Upper lobe of left lung (tissue), 6 donors: ENCODE measurements at regions not wholly inside any gene's neighbourhood (a gene's known extent, or its start where the extent isn't known, plus 50 kb on each side); places are given as distances from the start of the nearest gene placed in this dataset.

Experiments used
- ATAC-seq, 2 donors: fragments of 200-7000 bp; cut with Tn5 transposase; one replicate each; pipeline ENCODE4 v1.9.1; 2022; ENCODE audit warnings: mild to moderate bottlenecking in 2 of 2, moderate library complexity in 2 of 2; ENCODE audit not compliant: low FRiP score in 2 of 2
- DNase-seq, 2 donors: peaks; one replicate each; pipeline ENCODE4 v3.0.0-alpha.2; 2019 to 2020
- H3K27ac ChIP-seq, 4 donors: fragments of 200-600 bp; sonication (generic); one replicate each; pipeline ENCODE4 v1.5.1; 2016 to 2019
- H3K27me3 ChIP-seq, 4 donors: fragments of 200-600 bp; sonication (generic); one replicate each; pipeline ENCODE4 v1.5.1; 2017 to 2019
- H3K36me3 ChIP-seq, 4 donors: fragments of 200-600 bp; sonication (generic); one replicate each; pipeline ENCODE4 v1.5.1; 2016 to 2019
- H3K4me1 ChIP-seq, 4 donors: fragments of 200-600 bp; sonication (generic); one replicate each; pipeline ENCODE4 v1.5.1; 2018 to 2019
- H3K4me3 ChIP-seq, 4 donors: fragments of 200-600 bp; sonication (generic); one replicate each; pipeline ENCODE4 v1.5.1; 2017 to 2019; ENCODE audit warnings: mild to moderate bottlenecking in 2 of 4, moderate library complexity in 1 of 4
- H3K9me3 ChIP-seq, 4 donors: fragments of 200-600 bp; sonication (generic); one replicate each; pipeline ENCODE4 v1.5.1; 2018 to 2019
- CTCF ChIP-seq, 6 experiments: fragments of 450-650 bp in 4 of 6; fragments of 200-600 bp in 2 of 6; sonication (generic) in 2 of 6; IDR thresholded peaks; one replicate each; pipeline ENCODE4 v1.5.1; 2016 to 2019; ENCODE audit warnings: antibody characterized with exemption in 6 of 6
- EP300 ChIP-seq, 4 donors: sonication (generic); formaldehyde crosslinking; IDR thresholded peaks; one replicate each; pipeline ENCODE4 v1.5.1; 2017; ENCODE audit warnings: antibody characterized with exemption in 4 of 4, control low read depth in 2 of 4
- POLR2A ChIP-seq, 4 donors: fragments of 450-650 bp; IDR thresholded peaks; one replicate each; pipeline ENCODE4 v1.5.1; 2016 to 2017; ENCODE audit warnings: antibody characterized with exemption in 4 of 4, mild to moderate bottlenecking in 2 of 4
- POLR2AphosphoS5 ChIP-seq, 2 donors: sonication (generic); formaldehyde crosslinking; IDR thresholded peaks; one replicate each; pipeline ENCODE4 v1.5.1; 2017; ENCODE audit warnings: antibody characterized with exemption in 2 of 2
- WGBS, 2 donors: methylation state at CpG; one replicate each; pipeline ENCODE4 v1.1.5; 2017 to 2018; 5-methylcytosine and 5-hydroxymethylcytosine counted together
- donor health status: DM: no; HTN: no; CAD: no; lungs with moderate emphysema.
- donor health status: DM: no; HTN: yes; CAD: no; lungs with severe emphysema.

- H3K4me3 ChIP-seq = no peak overlapping the region
- no peaks in the 10 kb centered on the region for H3K36me3 ChIP-seq
- no peaks in the 10 kb centered on the region for H3K27me3 ChIP-seq
- no peak for ATAC-seq
- H3K9me3 ChIP-seq = no peaks in the 10 kb centered on the region
- H3K27ac ChIP-seq = no peak overlapping the region
- DNase-seq = no peak
- TF ChIP-seq EP300 (IDR thresholded peaks at IDR 0.05) (no peak), POLR2A (IDR thresholded peaks at IDR 0.05) (no peak), POLR2AphosphoS5 (IDR thresholded peaks at IDR 0.05) (no peak), CTCF (IDR thresholded peaks at IDR 0.05) (no peak)
- peaks cover 5 to 12% (median 9%) of the 10 kb centered on the region in 4 donors for H3K4me1 ChIP-seq
- 42 to 87% methylated on average over 2 of the region's 2 CpGs for WGBS, 2 donors
These were observed 90.1 kb upstream of the LGALSL start for GRCh38 chr2:64363848-64364247.

GRCh38 chr2:64367444-64368232 lies 86.3 kb upstream of the LGALSL start:
- H3K4me1 ChIP-seq = no peaks in the 10 kb centered on the region
- H3K36me3 ChIP-seq = no peaks in the 10 kb centered on the region
- H3K4me3 ChIP-seq = no peak overlapping the region
- no peak for DNase-seq
- TF ChIP-seq POLR2A (IDR thresholded peaks at IDR 0.05) (no peak), CTCF (IDR thresholded peaks at IDR 0.05) (no peak), EP300 (IDR thresholded peaks at IDR 0.05) (no peak), POLR2AphosphoS5 (IDR thresholded peaks at IDR 0.05) (no peak)
- no peaks in the 10 kb centered on the region for H3K27me3 ChIP-seq
- no peaks in the 10 kb centered on the region for H3K9me3 ChIP-seq
- H3K27ac ChIP-seq = no peak overlapping the region
- WGBS, 2 donors = 68 to 86% methylated on average over 7 of the region's 7 CpGs
- no peak for ATAC-seq

- H3K27ac ChIP-seq = no peak overlapping the region
- no peaks in the 10 kb centered on the region for H3K36me3 ChIP-seq
- TF ChIP-seq CTCF (IDR thresholded peaks at IDR 0.05) (no peak), POLR2A (IDR thresholded peaks at IDR 0.05) (no peak)
- no peaks in the 10 kb centered on the region for H3K9me3 ChIP-seq
- H3K4me3 ChIP-seq = no peak overlapping the region
- WGBS, 2 donors = 86 to 93% methylated on average over 5 to 7 of the region's 7 CpGs
- ATAC-seq (peak in 1 of 2 donors; percentile 19), DNase-seq (peak in 1 of 2 donors; percentile 22)
- no peaks in the 10 kb centered on the region for H3K27me3 ChIP-seq
- H3K4me1 ChIP-seq = no peaks in the 10 kb centered on the region
These were observed 84.3 kb upstream of the LGALSL start for GRCh38 chr2:64369706-64370105.

GRCh38 chr2:64371727-64372126 lies 82.2 kb upstream of the LGALSL start:
- no peaks in the 10 kb centered on the region for H3K27me3 ChIP-seq
- DNase-seq (no peak), ATAC-seq (no peak)
- H3K4me1 ChIP-seq = no peaks in the 10 kb centered on the region
- WGBS, 2 donors = 89 to 97% methylated on average over 2 of the region's 2 CpGs
- H3K36me3 ChIP-seq = no peaks in the 10 kb centered on the region
- no peak overlapping the region for H3K4me3 ChIP-seq
- H3K9me3 ChIP-seq = no peaks in the 10 kb centered on the region
- TF ChIP-seq EP300 (IDR thresholded peaks at IDR 0.05) = no peak
- no peak for TF ChIP-seq POLR2AphosphoS5 (IDR thresholded peaks at IDR 0.05)
- no peak for TF ChIP-seq CTCF (IDR thresholded peaks at IDR 0.05)
- no peak for TF ChIP-seq POLR2A (IDR thresholded peaks at IDR 0.05)
- no peak overlapping the region for H3K27ac ChIP-seq

GRCh38 chr2:64374686-64375085 lies 79.3 kb upstream of the LGALSL start:
- no peak for DNase-seq
- 47 to 50% methylated on average over 4 of the region's 4 CpGs for WGBS, 2 donors
- Histone ChIP-seq H3K27me3 (no peaks in the 10 kb centered on the region), H3K4me1 (no peaks in the 10 kb centered on the region), H3K36me3 (no peaks in the 10 kb centered on the region), H3K9me3 (no peaks in the 10 kb centered on the region), H3K4me3 (no peak overlapping the region), H3K27ac (no peak overlapping the region)
- ATAC-seq = no peak
- TF ChIP-seq POLR2A (IDR thresholded peaks at IDR 0.05) = no peak
- no peak for TF ChIP-seq CTCF (IDR thresholded peaks at IDR 0.05)
- no peak for TF ChIP-seq EP300 (IDR thresholded peaks at IDR 0.05)
- no peak for TF ChIP-seq POLR2AphosphoS5 (IDR thresholded peaks at IDR 0.05)
